BE2C (cell line): ENCODE measurements at regions not wholly inside any gene's neighbourhood (a gene's known extent, or its start where the extent isn't known, plus 50 kb on each side); places are given as distances from the start of the nearest gene placed in this dataset.
A peak's percentile ranks its signal among the peaks of the same experiment; 100 is the strongest.

Experiments used
- DNase-seq: peaks from one replicate; pipeline ENCODE4 v3.0.0-alpha.2; 2020
- H3K27me3 ChIP-seq: fragments of 250-450 bp; sonication (Bioruptor Pico); 2 replicates; pipeline ENCODE4 v1.5.1; 2020; ENCODE audit warnings: mild to moderate bottlenecking
- H3K36me3 ChIP-seq: fragments of 250-450 bp; sonication (Bioruptor Pico); 2 replicates; pipeline ENCODE4 v1.5.1; 2020; ENCODE audit warnings: mild to moderate bottlenecking
- H3K4me1 ChIP-seq: fragments of 250-450 bp; sonication (Bioruptor Pico); 2 replicates; pipeline ENCODE4 v1.5.1; 2020
- H3K4me3 ChIP-seq: 2 replicates; pipeline ENCODE4 v1.5.1; 2011; ENCODE audit warnings: low read depth, low read length
- H3K9me3 ChIP-seq: fragments of 250-450 bp; sonication (Bioruptor Pico); 2 replicates; pipeline ENCODE4 v1.5.1; 2020
- TF ChIP-seq, protein P1 (sequence below): IDR thresholded peaks from 2 replicates; pipeline ENCODE4 v1.5.1; 2012; ENCODE audit warnings: mild to moderate bottlenecking, low read depth, low read length

DNA sequence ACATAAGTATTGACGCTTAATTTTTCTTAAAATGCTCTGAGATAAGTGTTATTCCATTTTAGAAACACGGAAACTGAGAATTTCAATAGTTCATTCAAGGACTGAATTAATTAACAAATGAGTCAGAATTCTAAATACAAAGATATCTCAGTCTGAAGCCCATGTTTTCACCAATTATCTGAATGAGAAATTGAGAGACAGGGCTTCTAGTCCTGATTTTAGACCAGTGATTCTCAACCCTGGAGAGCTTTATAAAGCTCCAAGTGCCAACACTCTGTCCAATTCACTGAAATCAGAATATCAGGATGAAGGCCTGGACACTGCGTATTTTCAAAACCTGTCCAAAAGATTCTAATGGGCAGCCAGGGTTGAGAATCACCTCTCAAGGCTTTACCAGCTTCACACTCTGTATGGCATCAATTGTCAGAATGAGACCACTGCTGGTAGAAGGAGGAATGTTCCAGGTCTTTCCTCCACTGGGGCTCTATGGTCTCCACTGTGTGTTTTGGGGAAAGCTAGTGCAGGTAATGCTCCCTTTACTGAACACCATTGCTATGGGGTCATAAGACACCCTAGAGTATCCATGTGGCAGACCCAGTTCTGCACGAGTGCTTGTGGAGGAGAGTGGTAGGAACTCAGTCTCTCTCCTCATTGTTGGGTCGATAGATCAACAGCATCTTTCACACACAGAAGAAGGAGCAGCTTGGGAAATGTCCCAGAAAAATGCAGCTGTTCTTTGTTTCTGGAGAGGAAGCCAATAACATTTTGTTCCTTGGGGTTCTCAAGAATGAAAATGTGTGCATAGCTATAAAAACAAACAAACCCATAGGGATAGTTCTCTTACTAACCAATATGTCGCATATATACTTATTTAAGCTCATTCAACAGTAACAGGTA is 99.7 kb upstream of the OSMR start:
- H3K36me3 ChIP-seq, result no peaks in the 10 kb centered on the region
- no peaks in the 10 kb centered on the region for H3K27me3 ChIP-seq
- DNase-seq, result no peak
- no peak overlapping the region for H3K4me3 ChIP-seq
- H3K9me3 ChIP-seq, result no peaks in the 10 kb centered on the region
- TF ChIP-seq, protein P1, sequence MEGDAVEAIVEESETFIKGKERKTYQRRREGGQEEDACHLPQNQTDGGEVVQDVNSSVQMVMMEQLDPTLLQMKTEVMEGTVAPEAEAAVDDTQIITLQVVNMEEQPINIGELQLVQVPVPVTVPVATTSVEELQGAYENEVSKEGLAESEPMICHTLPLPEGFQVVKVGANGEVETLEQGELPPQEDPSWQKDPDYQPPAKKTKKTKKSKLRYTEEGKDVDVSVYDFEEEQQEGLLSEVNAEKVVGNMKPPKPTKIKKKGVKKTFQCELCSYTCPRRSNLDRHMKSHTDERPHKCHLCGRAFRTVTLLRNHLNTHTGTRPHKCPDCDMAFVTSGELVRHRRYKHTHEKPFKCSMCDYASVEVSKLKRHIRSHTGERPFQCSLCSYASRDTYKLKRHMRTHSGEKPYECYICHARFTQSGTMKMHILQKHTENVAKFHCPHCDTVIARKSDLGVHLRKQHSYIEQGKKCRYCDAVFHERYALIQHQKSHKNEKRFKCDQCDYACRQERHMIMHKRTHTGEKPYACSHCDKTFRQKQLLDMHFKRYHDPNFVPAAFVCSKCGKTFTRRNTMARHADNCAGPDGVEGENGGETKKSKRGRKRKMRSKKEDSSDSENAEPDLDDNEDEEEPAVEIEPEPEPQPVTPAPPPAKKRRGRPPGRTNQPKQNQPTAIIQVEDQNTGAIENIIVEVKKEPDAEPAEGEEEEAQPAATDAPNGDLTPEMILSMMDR, result no peak
- no peaks in the 10 kb centered on the region for H3K4me1 ChIP-seq

GRCh38 chr5:38749861-38750260 is 96.0 kb upstream of the OSMR start:
- TF ChIP-seq, protein P1, result no peak
- H3K4me1 ChIP-seq, result no peaks in the 10 kb centered on the region

DNA sequence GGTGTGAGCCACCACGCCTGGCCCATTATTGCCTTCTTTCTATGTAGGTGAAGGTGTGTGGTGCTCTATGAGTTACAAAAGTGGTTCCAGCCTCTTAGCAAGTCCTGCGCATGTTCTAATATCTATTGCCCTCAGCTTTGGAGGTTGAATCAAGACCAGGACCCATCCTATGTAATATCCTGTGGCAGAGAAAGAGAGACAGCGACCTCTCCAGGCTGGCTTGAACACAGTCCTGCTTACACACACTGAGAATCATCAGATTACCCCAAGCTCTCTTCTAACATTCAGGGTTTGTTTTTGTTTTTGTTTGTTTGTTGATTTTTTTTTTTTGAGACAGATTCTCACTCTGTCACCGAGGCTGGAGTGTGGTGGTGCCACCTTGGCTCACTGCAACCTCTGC is 94.7 kb upstream of the OSMR start:
- H3K27me3 ChIP-seq, result no peaks in the 10 kb centered on the region
- H3K4me1 ChIP-seq, result no peaks in the 10 kb centered on the region
- no peaks in the 10 kb centered on the region for H3K36me3 ChIP-seq
- H3K4me3 ChIP-seq, result no peak overlapping the region
- H3K9me3 ChIP-seq, result no peaks in the 10 kb centered on the region
- peak; percentile 18 for DNase-seq
- TF ChIP-seq, protein P1, result peak; percentile 51

More at GRCh38 chr5:38749861-38750260, 96.0 kb upstream of the OSMR start:
- no peaks in the 10 kb centered on the region for H3K9me3 ChIP-seq
- no peak overlapping the region for H3K4me3 ChIP-seq
- DNase-seq, result no peak
- H3K27me3 ChIP-seq, result no peaks in the 10 kb centered on the region
- no peaks in the 10 kb centered on the region for H3K36me3 ChIP-seq

GRCh38 chr5:38752012-38752536 is 93.7 kb upstream of the OSMR start:
- DNase-seq, result no peak
- TF ChIP-seq, protein P1, result no peak
- Histone ChIP-seq H3K9me3 (no peaks in the 10 kb centered on the region), H3K4me3 (no peak overlapping the region), H3K27me3 (no peaks in the 10 kb centered on the region), H3K4me1 (no peaks in the 10 kb centered on the region), H3K36me3 (no peaks in the 10 kb centered on the region)

- no peak for DNase-seq
- TF ChIP-seq, protein P1, result no peak
- Histone ChIP-seq H3K9me3 (no peaks in the 10 kb centered on the region), H3K4me1 (no peaks in the 10 kb centered on the region), H3K4me3 (no peak overlapping the region), H3K27me3 (no peaks in the 10 kb centered on the region), H3K36me3 (no peaks in the 10 kb centered on the region)
Observed at GRCh38 chr5:38752622-38753021, 93.2 kb upstream of the OSMR start.

GRCh38 chr5:38753141-38753540 is 92.7 kb upstream of the OSMR start:
- Histone ChIP-seq H3K4me3 (no peak overlapping the region), H3K27me3 (no peaks in the 10 kb centered on the region), H3K4me1 (no peaks in the 10 kb centered on the region), H3K36me3 (no peaks in the 10 kb centered on the region), H3K9me3 (no peaks in the 10 kb centered on the region)
- no peak for DNase-seq
- TF ChIP-seq, protein P1, result no peak
